Panc1 (cell line): ENCODE measurements at regions not wholly inside any gene's neighbourhood (a gene's known extent, or its start where the extent isn't known, plus 50 kb on each side); places are given as distances from the start of the nearest gene placed in this dataset.

ENCODE experiments used
- ATAC-seq: fragments of 200-7000 bp; cut with Tn5 transposase; 2 replicates; pipeline ENCODE4 v1.9.1; 2020; ENCODE audit warnings: mild to moderate bottlenecking, moderate library complexity
- BruUV-seq: library from RNA; stranded (reverse); fragments of 400-500 nt; replicated peaks from 2 replicates; lab custom pipeline; 2021; lab: Mats Ljungman, UMichigan
- CTCF ChIA-PET: fragments of 300-600 bp; sonication (Branson Sonifier 250); formaldehyde crosslinking; loops from one replicate; lab custom pipeline; 2022; ENCODE audit warnings: antibody characterized with exemption; lab: Charles Lee
- POLR2A ChIA-PET: fragments of 300-600 bp; sonication (Branson Sonifier 250); formaldehyde crosslinking; loops from one replicate; lab custom pipeline; 2022; ENCODE audit warnings: antibody characterized with exemption; lab: Charles Lee
- DNase-seq: peaks from one replicate; pipeline ENCODE4 v3.0.0-alpha.2; 2010; ENCODE audit warnings: low read depth, low spot score
- H3K27ac ChIP-seq: 2 replicates; pipeline ENCODE4 v1.5.1; 2011; ENCODE audit warnings: mild to moderate bottlenecking, low read length, inconsistent platforms
- H3K27me3 ChIP-seq: fragments of 200-500 bp; sonication (Bioruptor generic); 2 replicates; pipeline ENCODE4 v1.6.0; 2014; ENCODE audit warnings: low read length, inconsistent platforms; ENCODE audit not compliant: control insufficient read depth, insufficient read depth
- H3K36me3 ChIP-seq: fragments of 200-500 bp; sonication (Bioruptor generic); 2 replicates; pipeline ENCODE4 v1.5.1; 2014; ENCODE audit warnings: inconsistent platforms, mild to moderate bottlenecking, low read length, moderate library complexity; ENCODE audit not compliant: control insufficient read depth, insufficient read depth
- H3K4me1 ChIP-seq: 2 replicates; pipeline ENCODE4 v1.5.1; 2011; ENCODE audit warnings: inconsistent platforms, mild to moderate bottlenecking, low read length, moderate library complexity; ENCODE audit not compliant: control insufficient read depth, insufficient read depth
- H3K4me3 ChIP-seq, 2 experiments: 2 replicates each; pipeline ENCODE4 v1.5.1; 2011 to 2012; ENCODE audit warnings: low read depth in 2 of 2, low read length in 2 of 2, mild to moderate bottlenecking in 2 of 2, inconsistent platforms in 1 of 2, moderate library complexity in 1 of 2
- H3K9me3 ChIP-seq: fragments of 200-500 bp; sonication (Bioruptor generic); 2 replicates; pipeline ENCODE4 v1.5.1; 2014; ENCODE audit warnings: low read depth, mild to moderate bottlenecking, inconsistent platforms, low read length, moderate library complexity; ENCODE audit not compliant: control insufficient read depth, insufficient read depth
- POLR2AphosphoS5 ChIP-seq: IDR thresholded peaks from 2 replicates; pipeline ENCODE4 v1.6.1; 2012; ENCODE audit warnings: mild to moderate bottlenecking, low read depth, low read length, moderate library complexity
- SIN3A ChIP-seq: IDR thresholded peaks from 2 replicates; pipeline ENCODE4 v1.6.1; 2012; ENCODE audit warnings: low read depth, mild to moderate bottlenecking, low read length, moderate library complexity, borderline replicate concordance; ENCODE audit not compliant: insufficient read depth
- TCF7L2 ChIP-seq: IDR thresholded peaks from 2 replicates; pipeline ENCODE4 v1.6.1; 2011; ENCODE audit warnings: mild to moderate bottlenecking, low read depth, low read length, inconsistent platforms
- in situ Hi-C: cut with HindIII; loops from 2 replicates; pipeline ENCODE4 v1.10.0; 2016; ENCODE audit warnings: low sequenced_read_pairs, low pct_unique_long_range_greater_than_20kb
- intact Hi-C: fragments of 100-400 bp; cut with micrococcal nuclease; formaldehyde crosslinking; loops from one replicate; pipeline ENCODE4 v1.10.0; 2022; ENCODE audit not compliant: unreplicated experiment
- TF ChIP-seq, protein P1 (sequence below), 2 experiments: IDR thresholded peaks; 2 replicates each; pipeline ENCODE4 v1.6.1; 2011 to 2012; ENCODE audit warnings: low read depth in 2 of 2, control low read depth in 1 of 2, low read length in 1 of 2, mild to moderate bottlenecking in 1 of 2, moderate library complexity in 1 of 2; ENCODE audit not compliant: insufficient read depth in 1 of 2
- TF ChIP-seq, protein P2 (sequence below): fragments of 450-650 bp; IDR thresholded peaks from 2 replicates; pipeline ENCODE4 v1.5.1; 2017; ENCODE audit warnings: mild to moderate bottlenecking

DNA sequence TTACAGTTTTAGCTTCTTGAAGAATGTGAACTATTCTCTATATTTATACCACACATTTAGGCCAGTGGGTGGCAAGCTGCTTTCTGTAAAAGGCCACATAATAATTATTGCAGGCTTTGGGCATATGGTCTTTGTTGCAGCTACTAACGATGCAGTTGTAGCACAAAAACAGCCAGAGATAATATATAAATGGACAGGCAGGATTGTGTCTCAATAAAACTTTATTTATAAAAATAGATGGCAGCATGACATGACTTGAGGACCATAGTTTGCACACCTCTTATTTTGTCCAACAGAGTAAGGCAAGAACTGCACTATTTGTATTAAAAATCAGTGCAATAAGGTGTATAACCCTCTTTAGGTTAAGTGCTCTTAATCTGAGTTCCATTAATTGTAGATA lies 415.0 kb downstream of the ANXA1 start:
- in situ Hi-C loops, result no loop called here

DNA sequence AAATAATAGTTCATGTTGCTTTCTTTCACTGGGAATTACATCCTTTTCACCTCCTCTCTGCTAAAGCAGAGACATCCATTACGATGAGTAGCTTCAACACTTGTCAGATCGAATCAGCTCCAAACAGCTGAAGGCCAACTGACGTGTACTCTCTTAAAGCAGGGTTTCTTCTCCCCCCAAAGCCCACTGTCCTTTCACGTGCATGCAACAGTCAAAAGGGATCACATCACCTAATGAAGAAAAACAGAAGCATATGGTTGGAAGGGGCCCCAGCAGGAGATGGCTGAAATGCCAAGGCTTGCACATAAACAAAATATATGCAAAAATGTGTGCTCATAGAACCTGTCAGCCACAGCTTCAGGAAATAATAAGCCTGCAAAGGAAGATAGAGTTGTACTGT lies 421.6 kb downstream of the ANXA1 start:
- intact Hi-C loops (no loop called here), in situ Hi-C loops (no loop called here)
- POLR2A ChIA-PET, result no interaction called here
- H3K27me3 ChIP-seq, result no peaks in the 10 kb centered on the region
- ATAC-seq, result no peak
- no peaks in the 10 kb centered on the region for H3K9me3 ChIP-seq
- no peak for DNase-seq
- no peak overlapping the region for H3K4me3 ChIP-seq
- TF ChIP-seq POLR2AphosphoS5 (no peak), SIN3A (no peak), TCF7L2 (no peak)
- TF ChIP-seq, protein P1, sequence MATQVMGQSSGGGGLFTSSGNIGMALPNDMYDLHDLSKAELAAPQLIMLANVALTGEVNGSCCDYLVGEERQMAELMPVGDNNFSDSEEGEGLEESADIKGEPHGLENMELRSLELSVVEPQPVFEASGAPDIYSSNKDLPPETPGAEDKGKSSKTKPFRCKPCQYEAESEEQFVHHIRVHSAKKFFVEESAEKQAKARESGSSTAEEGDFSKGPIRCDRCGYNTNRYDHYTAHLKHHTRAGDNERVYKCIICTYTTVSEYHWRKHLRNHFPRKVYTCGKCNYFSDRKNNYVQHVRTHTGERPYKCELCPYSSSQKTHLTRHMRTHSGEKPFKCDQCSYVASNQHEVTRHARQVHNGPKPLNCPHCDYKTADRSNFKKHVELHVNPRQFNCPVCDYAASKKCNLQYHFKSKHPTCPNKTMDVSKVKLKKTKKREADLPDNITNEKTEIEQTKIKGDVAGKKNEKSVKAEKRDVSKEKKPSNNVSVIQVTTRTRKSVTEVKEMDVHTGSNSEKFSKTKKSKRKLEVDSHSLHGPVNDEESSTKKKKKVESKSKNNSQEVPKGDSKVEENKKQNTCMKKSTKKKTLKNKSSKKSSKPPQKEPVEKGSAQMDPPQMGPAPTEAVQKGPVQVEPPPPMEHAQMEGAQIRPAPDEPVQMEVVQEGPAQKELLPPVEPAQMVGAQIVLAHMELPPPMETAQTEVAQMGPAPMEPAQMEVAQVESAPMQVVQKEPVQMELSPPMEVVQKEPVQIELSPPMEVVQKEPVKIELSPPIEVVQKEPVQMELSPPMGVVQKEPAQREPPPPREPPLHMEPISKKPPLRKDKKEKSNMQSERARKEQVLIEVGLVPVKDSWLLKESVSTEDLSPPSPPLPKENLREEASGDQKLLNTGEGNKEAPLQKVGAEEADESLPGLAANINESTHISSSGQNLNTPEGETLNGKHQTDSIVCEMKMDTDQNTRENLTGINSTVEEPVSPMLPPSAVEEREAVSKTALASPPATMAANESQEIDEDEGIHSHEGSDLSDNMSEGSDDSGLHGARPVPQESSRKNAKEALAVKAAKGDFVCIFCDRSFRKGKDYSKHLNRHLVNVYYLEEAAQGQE (IDR thresholded peaks at IDR 0.05; ENCODE audit: insufficient read depth in 1 of 2, low read depth in 2 of 2, low read length in 1 of 2), result no peak
- TF ChIP-seq, protein P2, sequence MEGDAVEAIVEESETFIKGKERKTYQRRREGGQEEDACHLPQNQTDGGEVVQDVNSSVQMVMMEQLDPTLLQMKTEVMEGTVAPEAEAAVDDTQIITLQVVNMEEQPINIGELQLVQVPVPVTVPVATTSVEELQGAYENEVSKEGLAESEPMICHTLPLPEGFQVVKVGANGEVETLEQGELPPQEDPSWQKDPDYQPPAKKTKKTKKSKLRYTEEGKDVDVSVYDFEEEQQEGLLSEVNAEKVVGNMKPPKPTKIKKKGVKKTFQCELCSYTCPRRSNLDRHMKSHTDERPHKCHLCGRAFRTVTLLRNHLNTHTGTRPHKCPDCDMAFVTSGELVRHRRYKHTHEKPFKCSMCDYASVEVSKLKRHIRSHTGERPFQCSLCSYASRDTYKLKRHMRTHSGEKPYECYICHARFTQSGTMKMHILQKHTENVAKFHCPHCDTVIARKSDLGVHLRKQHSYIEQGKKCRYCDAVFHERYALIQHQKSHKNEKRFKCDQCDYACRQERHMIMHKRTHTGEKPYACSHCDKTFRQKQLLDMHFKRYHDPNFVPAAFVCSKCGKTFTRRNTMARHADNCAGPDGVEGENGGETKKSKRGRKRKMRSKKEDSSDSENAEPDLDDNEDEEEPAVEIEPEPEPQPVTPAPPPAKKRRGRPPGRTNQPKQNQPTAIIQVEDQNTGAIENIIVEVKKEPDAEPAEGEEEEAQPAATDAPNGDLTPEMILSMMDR, result no peak
- no peaks in the 10 kb centered on the region for H3K4me1 ChIP-seq
- CTCF ChIA-PET, result no interaction called here
- no peaks in the 10 kb centered on the region for H3K36me3 ChIP-seq
- H3K27ac ChIP-seq, result no peak overlapping the region
- BruUV-seq, result no TSS peak

More for the DNA sequence above, 415.0 kb downstream of the ANXA1 start:
- Histone ChIP-seq H3K36me3 (no peaks in the 10 kb centered on the region), H3K4me1 (no peaks in the 10 kb centered on the region), H3K4me3 (no peak overlapping the region), H3K9me3 (no peaks in the 10 kb centered on the region), H3K27ac (no peak overlapping the region), H3K27me3 (no peaks in the 10 kb centered on the region)
- intact Hi-C loops, result loop anchor here (2.0 kb wide), 1 partner anchor 296 kb away; no protein-coding TSS in a partner anchor
- TF ChIP-seq TCF7L2 (no peak), SIN3A (no peak), POLR2AphosphoS5 (no peak)
- TF ChIP-seq, protein P2, result no peak
- TF ChIP-seq, protein P1 (IDR thresholded peaks at IDR 0.05; ENCODE audit: insufficient read depth in 1 of 2, low read depth in 2 of 2, low read length in 1 of 2), result no peak
- ChIA-PET POLR2A (no interaction called here), CTCF (no interaction called here)
- ATAC-seq, result no peak
- DNase-seq, result no peak
- no TSS peak for BruUV-seq
